ENCODE measurements at regions not wholly inside any gene's neighbourhood (a gene's known extent, or its start where the extent isn't known, plus 50 kb on each side); places are given as distances from the start of the nearest gene placed in this dataset.

GRCh38 chr12:58434726-58435125 lies 485.6 kb downstream of the LRIG3 start:
- no peaks in the 10 kb centered on the region for H3K9me3 ChIP-seq (ENCODE audit: control insufficient read depth, insufficient read depth, low read length)
- no peak overlapping the region for H3K4me2 ChIP-seq (ENCODE audit: low read length)
- H3K79me2 ChIP-seq (ENCODE audit: control insufficient read depth, low read length): no peaks in the 10 kb centered on the region
- no peaks in the 10 kb centered on the region for H3K36me3 ChIP-seq (ENCODE audit: control insufficient read depth, low read length)
- no peaks in the 10 kb centered on the region for H4K20me1 ChIP-seq (ENCODE audit: control insufficient read depth, insufficient read depth, low read depth, low read length)
- H3K9me2 ChIP-seq (replicated peaks; ENCODE audit: control insufficient read depth, low read length): no peaks in the 10 kb centered on the region
- no peaks in the 10 kb centered on the region for H3K4me1 ChIP-seq (ENCODE audit: control insufficient read depth, low read length)
- H3K4me3 ChIP-seq (ENCODE audit: low read length): no peak overlapping the region
- TF ChIP-seq CTCF (IDR thresholded peaks at IDR 0.05; ENCODE audit: low read depth, low read length, poor library complexity, severe bottlenecking) (no peak), EZH2phosphoT487 (IDR thresholded peaks at IDR 0.05; ENCODE audit: borderline replicate concordance, low read length) (no peak)
- H3K27ac ChIP-seq (ENCODE audit: low read depth, low read length): no peak overlapping the region
- H3K27me3 ChIP-seq (ENCODE audit: control insufficient read depth, low read length): no peaks in the 10 kb centered on the region
- no peaks in the 10 kb centered on the region for H3F3A ChIP-seq (ENCODE audit: control insufficient read depth, insufficient read depth)

GRCh38 chr12:58435647-58436046 lies 484.7 kb downstream of the LRIG3 start:
- no peaks in the 10 kb centered on the region for H3K4me1 ChIP-seq (ENCODE audit: control insufficient read depth, low read length)
- TF ChIP-seq CTCF (IDR thresholded peaks at IDR 0.05; ENCODE audit: low read depth, low read length, poor library complexity, severe bottlenecking) (no peak), EZH2phosphoT487 (IDR thresholded peaks at IDR 0.05; ENCODE audit: borderline replicate concordance, low read length) (no peak)

GRCh38 chr12:58441483-58441882 lies 478.8 kb downstream of the LRIG3 start:
- no peaks in the 10 kb centered on the region for H3K27me3 ChIP-seq (ENCODE audit: control insufficient read depth, low read length)
- H3K9me2 ChIP-seq (replicated peaks; ENCODE audit: control insufficient read depth, low read length): no peaks in the 10 kb centered on the region
- no peaks in the 10 kb centered on the region for H3F3A ChIP-seq (ENCODE audit: control insufficient read depth, insufficient read depth)
- no peaks in the 10 kb centered on the region for H3K4me1 ChIP-seq (ENCODE audit: control insufficient read depth, low read length)
- no peaks in the 10 kb centered on the region for H3K36me3 ChIP-seq (ENCODE audit: control insufficient read depth, low read length)
- TF ChIP-seq EZH2phosphoT487 (IDR thresholded peaks at IDR 0.05; ENCODE audit: borderline replicate concordance, low read length): no peak
- no peak for TF ChIP-seq CTCF (IDR thresholded peaks at IDR 0.05; ENCODE audit: low read depth, low read length, poor library complexity, severe bottlenecking)
- no peaks in the 10 kb centered on the region for H4K20me1 ChIP-seq (ENCODE audit: control insufficient read depth, insufficient read depth, low read depth, low read length)
- H3K27ac ChIP-seq (ENCODE audit: low read depth, low read length): no peak overlapping the region
- H3K9me3 ChIP-seq (ENCODE audit: control insufficient read depth, insufficient read depth, low read length): no peaks in the 10 kb centered on the region
- H3K79me2 ChIP-seq (ENCODE audit: control insufficient read depth, low read length): no peaks in the 10 kb centered on the region
- no peak overlapping the region for H3K4me2 ChIP-seq (ENCODE audit: low read length)
- no peak overlapping the region for H3K4me3 ChIP-seq (ENCODE audit: low read length)

More at GRCh38 chr12:58435647-58436046, 484.7 kb downstream of the LRIG3 start:
- no peaks in the 10 kb centered on the region for H3K79me2 ChIP-seq (ENCODE audit: control insufficient read depth, low read length)
- no peaks in the 10 kb centered on the region for H3F3A ChIP-seq (ENCODE audit: control insufficient read depth, insufficient read depth)
- no peak overlapping the region for H3K4me2 ChIP-seq (ENCODE audit: low read length)
- H3K9me2 ChIP-seq (replicated peaks; ENCODE audit: control insufficient read depth, low read length): no peaks in the 10 kb centered on the region
- H3K27ac ChIP-seq (ENCODE audit: low read depth, low read length): no peak overlapping the region
- H3K9me3 ChIP-seq (ENCODE audit: control insufficient read depth, insufficient read depth, low read length): no peaks in the 10 kb centered on the region
- H3K4me3 ChIP-seq (ENCODE audit: low read length): no peak overlapping the region
- no peaks in the 10 kb centered on the region for H4K20me1 ChIP-seq (ENCODE audit: control insufficient read depth, insufficient read depth, low read depth, low read length)
- H3K27me3 ChIP-seq (ENCODE audit: control insufficient read depth, low read length): no peaks in the 10 kb centered on the region
- no peaks in the 10 kb centered on the region for H3K36me3 ChIP-seq (ENCODE audit: control insufficient read depth, low read length)

Data from DOHH2 (cell line).